Skeletal muscle tissue (tissue), 3 donors: ENCODE measurements at regions not wholly inside any gene's neighbourhood (a gene's known extent, or its start where the extent isn't known, plus 50 kb on each side); places are given as distances from the start of the nearest gene placed in this dataset.

Source experiments
- H3K27ac ChIP-seq: one replicate; pipeline ENCODE4 v1.7.0; 2013; ENCODE audit warnings: mild to moderate bottlenecking, low read depth, low read length, inconsistent platforms
- H3K27me3 ChIP-seq, 3 donors: one replicate each; pipeline ENCODE4 v1.7.0; 2013; ENCODE audit warnings: low read length in 3 of 3; ENCODE audit not compliant: control insufficient read depth in 3 of 3, insufficient read depth in 3 of 3
- H3K36me3 ChIP-seq, 3 donors: one replicate each; pipeline ENCODE4 v1.7.0; 2013; ENCODE audit warnings: low read length in 3 of 3; ENCODE audit not compliant: control insufficient read depth in 3 of 3, insufficient read depth in 3 of 3
- H3K4me1 ChIP-seq, 3 donors: one replicate each; pipeline ENCODE4 v1.7.0; 2013; ENCODE audit warnings: low read length in 3 of 3, mild to moderate bottlenecking in 3 of 3; ENCODE audit not compliant: control insufficient read depth in 3 of 3, insufficient read depth in 3 of 3
- H3K4me3 ChIP-seq, 3 donors: one replicate each; pipeline ENCODE4 v1.7.0; 2013; ENCODE audit warnings: low read length in 3 of 3
- H3K9ac ChIP-seq, 3 donors: one replicate each; pipeline ENCODE4 v1.7.0; 2013; ENCODE audit warnings: low read length in 3 of 3, mild to moderate bottlenecking in 3 of 3, moderate library complexity in 2 of 3, low read depth in 1 of 3
- H3K9me3 ChIP-seq, 3 donors: one replicate each; pipeline ENCODE4 v1.7.0; 2013; ENCODE audit warnings: low read length in 3 of 3; ENCODE audit not compliant: control insufficient read depth in 3 of 3
- donor health status: Osteomylitis.

GRCh38 chr6:85385636-85386315 is 64.1 kb upstream of the NT5E start:
- Histone ChIP-seq H3K27me3 (no peaks in the 10 kb centered on the region), H3K27ac (no peak overlapping the region), H3K9me3 (no peaks in the 10 kb centered on the region), H3K36me3 (no peaks in the 10 kb centered on the region), H3K4me1 (no peaks in the 10 kb centered on the region), H3K4me3 (no peak overlapping the region), H3K9ac (no peak overlapping the region)

- Histone ChIP-seq H3K9me3 (no peaks in the 10 kb centered on the region), H3K4me3 (no peak overlapping the region), H3K27me3 (no peaks in the 10 kb centered on the region), H3K27ac (no peak overlapping the region), H3K9ac (no peak overlapping the region), H3K4me1 (no peaks in the 10 kb centered on the region), H3K36me3 (no peaks in the 10 kb centered on the region)
These were observed 66.8 kb upstream of the NT5E start for GRCh38 chr6:85383042-85383441.

GRCh38 chr6:85382541-85382940 is 67.3 kb upstream of the NT5E start:
- no peak overlapping the region for H3K27ac ChIP-seq
- H3K9me3 ChIP-seq = no peaks in the 10 kb centered on the region
- no peaks in the 10 kb centered on the region for H3K36me3 ChIP-seq
- H3K27me3 ChIP-seq = no peaks in the 10 kb centered on the region
- no peaks in the 10 kb centered on the region for H3K4me1 ChIP-seq
- H3K4me3 ChIP-seq = no peak overlapping the region
- no peak overlapping the region for H3K9ac ChIP-seq

- no peak overlapping the region for H3K27ac ChIP-seq
- no peaks in the 10 kb centered on the region for H3K36me3 ChIP-seq
- no peaks in the 10 kb centered on the region for H3K4me1 ChIP-seq
- no peaks in the 10 kb centered on the region for H3K27me3 ChIP-seq
- no peak overlapping the region for H3K4me3 ChIP-seq
- H3K9me3 ChIP-seq = no peaks in the 10 kb centered on the region
- no peak overlapping the region for H3K9ac ChIP-seq
These were observed 77.0 kb upstream of the NT5E start for GRCh38 chr6:85372915-85373270.

GRCh38 chr6:85372188-85372914 is 77.5 kb upstream of the NT5E start:
- Histone ChIP-seq H3K4me1 (no peaks in the 10 kb centered on the region), H3K9me3 (no peaks in the 10 kb centered on the region), H3K36me3 (no peaks in the 10 kb centered on the region), H3K4me3 (no peak overlapping the region), H3K27me3 (no peaks in the 10 kb centered on the region), H3K27ac (no peak overlapping the region), H3K9ac (no peak overlapping the region)

GRCh38 chr6:85368631-85369030 is 81.3 kb upstream of the NT5E start:
- Histone ChIP-seq H3K4me3 (no peak overlapping the region), H3K27ac (no peak overlapping the region), H3K27me3 (no peaks in the 10 kb centered on the region), H3K36me3 (no peaks in the 10 kb centered on the region), H3K9me3 (no peaks in the 10 kb centered on the region), H3K4me1 (no peaks in the 10 kb centered on the region), H3K9ac (no peak overlapping the region)

GRCh38 chr6:85364344-85364743 is 85.5 kb upstream of the NT5E start:
- no peaks in the 10 kb centered on the region for H3K36me3 ChIP-seq
- no peak overlapping the region for H3K4me3 ChIP-seq
- no peak overlapping the region for H3K9ac ChIP-seq
- no peaks in the 10 kb centered on the region for H3K9me3 ChIP-seq
- H3K27me3 ChIP-seq = no peaks in the 10 kb centered on the region
- H3K27ac ChIP-seq = no peak overlapping the region
- H3K4me1 ChIP-seq = no peaks in the 10 kb centered on the region

- Histone ChIP-seq H3K27me3 (no peaks in the 10 kb centered on the region), H3K9me3 (no peaks in the 10 kb centered on the region), H3K9ac (no peak overlapping the region)
These were observed 86.0 kb upstream of the NT5E start for GRCh38 chr6:85363870-85364269.

GRCh38 chr6:85362652-85363310 is 87.1 kb upstream of the NT5E start:
- Histone ChIP-seq H3K4me1 (no peaks in the 10 kb centered on the region), H3K36me3 (no peaks in the 10 kb centered on the region), H3K9me3 (no peaks in the 10 kb centered on the region), H3K27ac (no peak overlapping the region), H3K9ac (no peak overlapping the region), H3K27me3 (no peaks in the 10 kb centered on the region), H3K4me3 (no peak overlapping the region)

More at GRCh38 chr6:85363870-85364269, 86.0 kb upstream of the NT5E start:
- no peak overlapping the region for H3K4me3 ChIP-seq
- no peaks in the 10 kb centered on the region for H3K36me3 ChIP-seq
- H3K4me1 ChIP-seq = no peaks in the 10 kb centered on the region
- no peak overlapping the region for H3K27ac ChIP-seq

- H3K27ac ChIP-seq = no peak overlapping the region
- no peaks in the 10 kb centered on the region for H3K9me3 ChIP-seq
- no peaks in the 10 kb centered on the region for H3K27me3 ChIP-seq
- H3K9ac ChIP-seq = no peak overlapping the region
- H3K36me3 ChIP-seq = no peaks in the 10 kb centered on the region
- no peaks in the 10 kb centered on the region for H3K4me1 ChIP-seq
- H3K4me3 ChIP-seq = no peak overlapping the region
These were observed 88.3 kb upstream of the NT5E start for GRCh38 chr6:85361643-85362014.
